CD4-positive, alpha-beta T cell treated with Interleukin-6 at 100 ng/mL for 8 hours (primary cell): ENCODE measurements at regions not wholly inside any gene's neighbourhood (a gene's known extent, or its start where the extent isn't known, plus 50 kb on each side); places are given as distances from the start of the nearest gene placed in this dataset.

Source experiments
- DNase-seq: peaks from one replicate; pipeline ENCODE4 v3.0.0-alpha.2; 2020; ENCODE audit warnings: mixed read lengths, low spot score

DNA sequence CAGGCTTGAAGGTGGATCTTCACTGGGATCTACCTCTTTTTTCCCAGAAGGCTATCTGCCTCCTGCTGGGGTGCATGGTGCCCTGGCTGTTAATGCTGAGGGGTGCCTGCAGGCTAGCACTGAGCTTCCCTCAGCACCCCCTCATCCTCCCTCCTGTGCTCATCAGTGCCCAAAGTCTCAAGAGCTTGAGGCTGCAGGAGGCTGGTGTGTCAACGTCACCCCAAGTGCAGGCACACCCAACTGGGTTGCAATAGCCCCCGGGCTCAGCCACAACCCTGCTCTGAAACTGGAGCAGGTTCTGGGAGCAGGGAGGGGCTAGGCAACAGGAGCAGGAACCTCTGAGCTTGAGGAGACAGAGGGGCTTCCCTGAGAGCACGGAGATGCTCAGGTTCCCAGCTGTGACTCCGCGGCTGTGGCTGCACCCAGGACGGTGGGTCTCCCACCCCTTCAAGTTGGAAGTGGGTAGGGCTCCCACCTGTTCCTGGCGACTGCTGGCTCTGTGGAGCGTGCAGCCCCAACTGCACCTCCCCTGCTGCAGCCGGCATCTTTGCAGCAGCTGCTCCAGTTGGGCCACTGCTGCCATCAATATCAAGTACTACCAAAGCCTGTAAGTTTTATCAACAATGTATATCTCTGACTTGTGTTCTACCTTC is 1266.6 kb upstream of the C9orf72 start:
- DNase-seq = no peak

DNA sequence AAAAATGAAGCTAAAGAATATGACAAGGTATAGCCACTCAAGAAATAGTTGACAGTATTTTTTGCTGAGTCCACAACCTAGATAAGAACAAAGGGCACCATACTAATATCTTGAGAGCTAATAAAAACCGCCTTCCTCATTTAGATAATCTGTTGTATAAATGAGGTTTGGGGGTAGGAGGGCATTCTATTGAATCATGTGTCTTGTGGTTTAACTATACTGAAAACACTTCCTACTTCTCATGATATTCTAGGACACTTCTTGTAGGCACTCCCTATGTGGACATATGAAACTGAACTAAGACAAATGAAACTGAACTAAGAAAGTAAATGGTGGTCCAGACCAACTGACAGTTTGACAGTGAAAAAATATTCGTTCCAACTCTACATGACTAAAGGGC is 1268.5 kb upstream of the C9orf72 start:
- no peak for DNase-seq

DNA sequence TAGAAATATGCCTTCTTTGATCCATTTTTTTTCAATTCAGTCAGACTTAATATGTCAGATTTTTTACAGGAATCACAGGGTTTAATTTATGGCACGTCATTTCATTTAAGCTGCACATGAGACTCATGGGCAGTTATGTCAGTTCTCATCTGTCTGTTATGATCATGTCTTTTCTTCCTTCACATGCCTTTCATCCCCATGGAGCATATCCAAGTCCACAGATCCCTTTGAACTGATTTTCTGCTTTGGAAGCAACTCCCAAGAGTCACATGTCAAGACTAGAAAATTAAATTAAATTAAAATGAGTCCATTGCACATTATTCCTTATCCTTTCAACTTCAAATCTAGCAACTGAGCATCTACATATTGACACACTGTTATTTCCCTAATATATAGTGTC is 1274.0 kb upstream of the C9orf72 start:
- DNase-seq = no peak

DNA sequence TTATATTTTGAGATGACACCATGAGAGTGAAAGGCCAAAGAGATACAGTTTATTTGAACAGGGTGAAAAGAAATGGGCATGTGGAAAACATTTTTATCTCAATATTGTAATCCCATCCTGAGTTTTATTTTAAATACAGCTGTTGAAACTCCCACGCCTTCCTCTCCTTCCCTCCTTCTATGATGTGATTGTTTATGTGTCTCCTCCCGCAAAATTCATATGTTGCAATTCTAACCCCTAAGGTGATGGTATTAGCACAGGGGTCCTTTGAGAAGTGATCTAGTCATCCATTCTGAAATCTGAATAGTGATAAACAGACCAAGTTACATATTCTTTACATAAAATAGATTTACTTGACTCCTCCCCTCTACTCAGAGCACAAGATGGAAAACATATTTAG is 1275.4 kb upstream of the C9orf72 start:
- no peak for DNase-seq

DNA sequence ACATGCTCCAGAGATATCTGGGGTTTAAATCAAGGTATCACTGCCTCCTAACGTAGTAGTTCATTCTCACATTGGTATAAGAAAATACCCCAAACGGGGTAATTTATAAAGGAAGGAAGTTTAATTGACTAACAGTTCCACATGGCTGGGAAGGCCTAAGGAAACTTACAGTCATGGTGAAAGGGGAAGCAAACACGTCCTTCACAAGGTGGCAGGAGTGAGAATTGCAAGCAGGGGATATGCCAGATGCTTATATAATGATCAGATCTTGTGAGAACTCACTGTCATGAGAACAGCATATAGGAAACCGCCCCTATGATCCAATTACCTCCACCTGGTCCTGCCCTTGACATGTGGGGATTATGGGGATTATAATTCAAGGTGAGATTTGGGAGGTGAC is 1280.2 kb upstream of the C9orf72 start:
- no peak for DNase-seq

DNA sequence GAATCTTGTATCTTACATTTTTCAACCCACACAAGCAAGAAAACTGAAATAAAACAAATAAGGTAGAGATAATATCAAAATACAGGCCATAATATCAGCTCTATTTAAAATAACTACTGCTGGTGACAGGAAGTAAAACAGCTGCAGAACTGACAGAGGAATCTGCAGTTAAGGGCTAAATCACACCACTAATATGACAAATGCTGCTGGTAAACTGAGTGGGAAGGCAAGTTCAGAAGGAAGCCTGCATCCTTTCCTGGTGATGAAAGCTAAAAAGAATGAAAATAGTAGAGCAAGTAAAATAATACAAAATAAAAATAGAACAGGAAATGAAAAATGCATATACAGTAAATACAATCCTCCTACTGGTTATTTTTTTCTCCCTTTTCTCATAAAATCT is 1293.7 kb upstream of the C9orf72 start:
- DNase-seq = no peak

DNA sequence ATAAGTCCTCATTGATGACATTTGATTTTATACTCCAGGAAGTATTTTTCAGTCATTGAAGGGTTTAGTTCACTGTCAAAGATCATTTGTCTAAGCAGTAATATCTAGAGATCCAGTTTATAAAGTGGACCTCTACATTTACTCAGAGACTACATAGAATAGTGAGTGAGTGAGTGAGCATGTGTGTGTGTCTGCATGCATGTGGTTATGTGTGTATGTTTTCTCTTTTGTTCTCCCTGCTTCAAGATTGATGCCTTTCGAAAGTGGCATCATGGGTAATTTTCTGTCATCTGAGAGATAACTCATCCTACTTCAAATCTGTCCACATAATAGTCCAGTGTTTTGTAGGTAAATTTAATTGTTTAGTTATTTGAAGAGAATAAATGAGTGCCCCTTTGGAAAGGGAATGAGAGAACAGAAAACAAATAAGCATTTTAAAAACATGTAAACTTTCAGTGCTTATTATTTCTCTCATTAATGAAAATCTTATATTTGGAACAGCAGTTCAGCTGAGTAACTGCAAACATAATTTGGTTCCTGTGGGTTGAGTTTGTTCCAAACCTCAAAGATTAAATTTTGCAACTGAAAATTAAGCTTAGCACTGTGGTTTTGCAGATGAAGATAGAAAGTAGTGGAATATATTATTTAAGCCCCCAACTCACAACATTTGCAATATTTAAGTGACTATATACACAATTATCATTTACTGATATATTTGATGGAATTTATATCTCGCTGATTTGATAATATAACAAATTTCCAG is 1295.1 kb upstream of the C9orf72 start:
- no peak for DNase-seq

DNA sequence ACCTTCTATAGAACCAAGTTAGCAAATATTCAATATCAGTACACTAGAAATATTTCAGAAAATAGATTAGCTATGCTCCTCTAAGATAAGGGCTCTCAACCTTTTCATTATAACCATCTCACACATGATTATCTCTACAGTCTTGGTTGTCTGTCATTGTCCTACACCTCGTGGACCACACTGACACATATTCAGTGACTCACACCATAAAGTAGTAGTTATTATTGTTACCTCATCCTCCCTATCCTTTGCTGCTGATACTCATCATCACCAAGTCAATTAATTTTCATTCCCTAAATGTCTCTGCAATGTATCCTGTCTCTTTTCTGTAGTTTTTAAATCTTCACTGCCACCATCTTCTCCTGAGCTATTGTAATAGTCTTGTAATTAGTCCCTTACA is 1309.2 kb upstream of the C9orf72 start:
- DNase-seq = no peak

DNA sequence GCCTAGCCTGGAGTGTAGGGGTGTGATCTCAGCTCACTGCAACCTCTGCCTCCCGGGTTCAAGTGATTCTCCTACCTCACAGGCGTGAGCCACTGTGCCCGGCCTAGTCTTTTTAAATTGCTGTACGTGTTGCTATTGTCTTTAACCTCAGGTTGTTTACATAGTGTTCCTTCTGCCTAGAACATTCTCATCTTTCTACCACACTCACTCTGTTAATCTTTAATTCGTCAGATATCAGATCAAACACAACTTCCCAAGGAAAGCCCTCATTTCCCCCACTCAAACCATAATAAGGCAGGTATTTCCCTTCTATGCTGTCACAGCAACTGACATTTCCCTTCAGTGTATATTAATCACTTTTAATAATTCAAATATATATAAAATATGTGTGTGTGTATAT is 1310.0 kb upstream of the C9orf72 start:
- no peak for DNase-seq

DNA sequence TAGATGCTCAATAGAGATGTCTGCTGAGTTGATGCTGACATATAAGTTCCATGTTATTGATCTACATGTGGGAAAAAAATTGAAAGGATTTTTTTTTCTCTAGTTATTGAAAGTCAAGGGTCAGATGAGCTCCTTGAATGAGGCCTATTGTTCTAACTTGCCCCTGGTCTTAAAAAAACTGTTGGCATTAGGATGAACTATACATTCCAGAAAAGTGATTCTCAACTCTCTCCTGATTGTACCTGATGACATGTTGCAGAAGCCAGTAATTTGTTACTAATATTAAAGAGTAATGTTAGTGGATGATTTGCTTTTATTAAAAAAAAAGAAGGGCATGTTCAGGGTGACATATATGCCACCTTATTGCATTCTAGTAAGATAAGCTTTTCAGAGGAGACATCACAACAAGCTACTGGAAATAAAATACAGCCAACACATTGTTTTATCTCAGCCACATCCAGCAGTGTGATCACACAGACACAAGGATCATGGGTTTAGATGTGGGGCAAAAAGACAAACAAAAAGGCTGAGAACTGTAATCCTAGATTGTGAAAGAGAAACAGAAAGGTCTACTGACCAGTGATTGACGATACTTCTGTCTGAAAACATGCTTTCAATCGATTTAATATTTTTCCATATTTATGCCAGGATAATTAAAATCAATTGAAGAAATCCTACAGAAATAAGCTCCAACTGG is 1314.1 kb upstream of the C9orf72 start:
- no peak for DNase-seq

DNA sequence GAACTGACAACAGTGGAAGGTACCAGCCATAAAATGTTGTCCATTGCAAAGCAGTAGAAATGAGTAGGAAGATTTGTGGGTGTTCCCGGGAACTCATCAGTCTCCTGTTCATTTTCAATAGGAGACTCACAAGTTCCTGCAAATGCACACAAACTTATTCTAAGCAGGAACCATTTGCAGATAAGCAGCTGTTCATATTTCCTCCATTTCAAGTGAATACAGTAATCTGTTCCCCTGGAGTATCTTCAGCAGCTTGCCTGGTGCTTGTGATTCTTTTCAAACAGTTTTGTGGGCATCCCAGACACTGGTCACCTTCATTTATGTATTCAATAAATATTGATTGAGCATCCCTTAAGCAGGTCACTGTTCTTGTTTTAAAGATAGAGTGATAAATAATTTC is 1315.5 kb upstream of the C9orf72 start:
- DNase-seq = no peak

DNA sequence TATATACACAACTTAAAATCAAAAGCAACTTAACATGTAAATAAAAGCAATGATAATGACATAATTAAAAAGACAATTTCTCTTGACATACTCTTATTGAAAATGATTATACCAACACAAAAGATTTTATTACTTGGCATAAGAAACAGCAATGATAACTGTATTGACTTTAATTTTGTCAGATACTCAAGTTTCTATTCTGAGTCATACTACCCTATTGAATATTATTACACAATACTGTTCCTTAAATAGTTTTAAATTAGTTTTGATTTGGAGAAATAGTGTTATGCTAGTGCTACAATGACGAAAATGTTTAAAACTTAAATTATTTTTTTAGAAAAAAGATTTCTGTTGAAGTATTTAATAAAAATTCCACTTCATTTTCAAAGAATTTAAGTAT is 1319.3 kb upstream of the C9orf72 start:
- no peak for DNase-seq

DNA sequence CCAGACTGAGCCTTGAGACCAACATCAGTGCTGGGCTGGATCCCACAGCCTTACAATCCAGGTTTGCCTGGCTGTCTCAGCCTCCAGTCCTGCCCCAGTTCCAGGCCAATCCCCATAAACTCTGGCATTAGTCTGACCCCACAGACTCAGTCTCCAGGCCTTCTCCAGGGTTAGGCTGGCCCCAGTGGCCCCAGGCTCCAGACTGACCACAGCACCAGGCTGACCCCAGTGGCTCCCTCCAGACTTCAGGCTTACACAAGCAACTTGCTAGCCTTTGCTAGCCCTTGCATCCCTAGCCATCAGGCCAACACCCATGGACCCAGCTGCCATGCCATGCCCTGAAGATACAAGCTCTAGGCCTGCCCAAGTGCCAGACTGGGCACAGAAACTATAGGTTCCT is 1326.0 kb upstream of the C9orf72 start:
- no peak for DNase-seq

DNA sequence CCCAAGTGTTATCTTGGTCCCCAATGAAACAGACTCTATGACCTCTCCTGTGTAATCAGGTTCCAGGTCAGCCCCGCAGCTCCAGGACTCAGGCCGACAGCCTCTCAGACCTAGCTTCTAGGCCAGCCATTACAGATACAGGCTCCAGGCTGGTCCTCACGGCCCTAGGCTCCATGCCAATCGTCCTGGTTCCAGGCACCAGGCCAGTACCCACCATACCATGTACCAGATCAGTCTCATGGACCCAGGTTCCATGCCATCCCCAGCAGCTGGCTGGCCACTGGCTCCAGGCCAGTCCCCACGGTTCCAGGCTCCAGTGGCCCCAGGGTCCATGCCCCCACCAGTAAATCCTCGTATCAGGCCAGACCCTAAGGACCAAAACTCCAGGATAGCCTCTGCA is 1326.6 kb upstream of the C9orf72 start:
- DNase-seq = no peak

DNA sequence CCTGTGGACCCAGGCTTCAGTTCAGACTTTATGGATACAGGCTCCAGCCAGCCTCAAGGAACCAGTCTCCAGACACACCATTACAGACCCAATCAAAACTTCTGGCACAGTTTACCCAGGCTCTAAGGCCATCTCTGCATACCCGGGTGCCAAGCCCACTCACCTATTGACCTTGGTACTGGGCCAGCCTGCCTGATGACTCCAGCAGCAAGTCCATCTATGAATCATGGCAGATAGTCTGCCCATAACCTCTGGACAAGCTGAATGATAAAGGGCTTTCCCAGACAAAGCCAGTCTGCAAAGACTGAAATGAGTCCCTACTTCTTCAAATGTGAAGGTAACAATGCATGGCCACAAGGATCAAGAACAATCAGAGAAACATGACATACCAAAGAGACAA is 1327.1 kb upstream of the C9orf72 start:
- DNase-seq = no peak

DNA sequence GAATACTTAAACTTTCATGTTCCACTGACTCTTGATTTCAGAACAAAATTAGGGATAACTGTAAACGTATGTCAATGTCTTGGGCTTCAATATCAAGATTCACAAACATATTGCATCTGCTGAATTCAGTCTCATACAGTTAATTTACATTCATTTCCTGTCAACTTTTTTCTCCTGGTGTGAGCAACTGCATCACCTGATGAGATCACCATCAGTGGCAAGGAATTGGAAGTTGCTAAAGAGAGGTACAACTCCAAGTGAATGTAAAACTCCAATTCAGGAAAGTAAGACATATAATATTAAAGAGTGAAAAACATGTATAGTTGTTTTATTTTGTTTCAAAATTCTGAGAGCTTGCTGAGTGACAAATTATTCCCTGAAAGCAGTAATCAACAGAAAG is 1336.2 kb upstream of the C9orf72 start:
- no peak for DNase-seq

DNA sequence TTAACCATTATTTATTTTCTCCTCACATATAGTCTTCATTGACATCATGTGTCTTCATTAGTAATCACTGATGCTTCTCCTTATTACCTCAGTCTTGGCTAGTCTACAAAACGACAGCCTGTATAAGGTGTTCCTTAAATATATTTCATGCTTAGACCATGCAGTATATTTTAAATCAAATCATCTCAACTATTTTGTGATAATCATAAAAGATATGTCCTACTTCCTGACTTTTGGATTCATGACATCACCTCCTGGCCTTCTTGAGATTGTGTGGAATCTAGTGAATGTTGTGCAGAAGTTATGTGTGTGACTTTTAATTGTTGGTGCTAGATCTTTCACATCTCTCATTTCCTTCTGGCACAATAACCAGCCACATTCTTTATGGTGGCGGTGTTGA is 1339.3 kb upstream of the C9orf72 start:
- DNase-seq = no peak

DNA sequence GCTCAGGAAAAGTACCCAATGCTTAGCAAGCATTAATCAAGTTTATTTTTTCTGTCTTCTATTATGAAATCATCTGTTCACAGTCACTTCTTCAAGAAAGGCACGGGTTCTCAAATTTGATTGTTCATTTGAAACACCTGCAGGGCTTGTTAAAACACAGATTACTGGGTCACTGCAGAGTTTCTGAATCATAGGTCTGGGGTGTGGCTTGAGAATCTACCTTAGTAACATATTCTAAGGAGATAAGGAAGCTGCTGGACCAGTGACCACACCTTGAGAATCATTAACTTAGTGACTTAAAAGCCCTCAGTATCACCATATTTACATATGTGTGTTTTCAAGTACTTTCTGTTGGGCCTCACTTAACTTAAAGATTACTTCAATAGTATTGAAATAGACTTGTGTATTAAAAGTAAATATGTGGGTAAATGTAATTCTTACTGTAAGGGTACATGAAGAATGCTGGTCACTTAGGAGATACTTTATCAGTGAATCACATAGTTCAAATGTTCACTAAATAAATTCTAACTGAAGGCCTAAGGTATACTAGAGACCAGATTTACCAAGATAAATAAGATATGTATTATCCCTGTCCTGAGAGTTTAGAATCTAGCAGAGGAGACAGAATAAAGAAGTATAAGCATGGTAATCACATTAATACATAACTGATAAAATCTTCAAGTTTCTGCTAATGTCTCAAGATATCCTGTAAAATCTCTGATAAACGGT is 1342.1 kb upstream of the C9orf72 start:
- no peak for DNase-seq

DNA sequence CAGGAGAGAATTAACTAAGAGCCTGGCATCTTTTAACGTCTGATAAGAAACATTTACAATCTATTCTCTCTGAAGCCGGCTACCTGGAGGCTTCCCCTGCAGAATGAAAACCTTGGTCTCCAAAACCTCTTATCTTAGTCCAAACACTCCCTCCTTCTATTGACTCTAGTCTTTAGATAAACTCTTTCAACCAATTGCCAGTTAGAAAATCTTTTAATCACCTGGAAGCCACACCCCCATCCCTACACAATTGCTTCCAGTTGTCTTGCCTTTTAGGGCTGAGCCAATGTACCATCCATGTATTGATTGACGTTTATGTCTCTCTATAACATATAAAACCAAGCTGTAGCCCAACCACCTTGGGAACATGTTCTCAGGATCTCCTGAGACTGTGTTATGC is 1343.1 kb upstream of the C9orf72 start:
- DNase-seq = no peak

DNA sequence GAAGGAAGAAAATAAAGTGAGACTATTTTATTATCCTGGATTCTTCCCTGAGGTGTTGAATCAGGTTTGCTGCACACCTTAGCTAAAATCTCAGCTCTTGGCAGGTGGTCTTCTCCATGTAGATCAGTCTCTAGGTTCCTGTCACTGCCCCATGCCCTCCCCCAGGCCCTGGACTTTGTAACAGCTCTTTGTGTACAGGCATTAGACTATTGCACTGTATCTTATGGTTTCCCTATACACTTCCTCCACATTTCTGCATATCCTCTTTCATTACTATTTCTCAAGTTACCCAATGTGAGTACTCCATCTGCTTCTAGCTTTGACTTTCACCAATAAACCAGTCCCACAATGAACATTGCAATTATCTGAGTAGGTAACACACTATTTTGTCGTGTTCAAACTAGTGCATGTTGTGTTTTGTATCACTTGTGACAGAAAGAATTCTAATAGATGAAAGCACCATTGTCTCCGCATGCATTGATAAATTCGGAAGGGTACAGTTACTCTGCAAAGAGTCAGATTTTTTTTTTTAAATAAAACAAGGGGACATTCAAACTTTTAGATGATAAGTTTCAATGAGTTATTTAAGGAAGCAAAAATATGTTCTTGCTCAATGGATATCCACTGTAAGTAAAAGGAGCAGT is 1348.7 kb upstream of the C9orf72 start:
- no peak for DNase-seq

DNA sequence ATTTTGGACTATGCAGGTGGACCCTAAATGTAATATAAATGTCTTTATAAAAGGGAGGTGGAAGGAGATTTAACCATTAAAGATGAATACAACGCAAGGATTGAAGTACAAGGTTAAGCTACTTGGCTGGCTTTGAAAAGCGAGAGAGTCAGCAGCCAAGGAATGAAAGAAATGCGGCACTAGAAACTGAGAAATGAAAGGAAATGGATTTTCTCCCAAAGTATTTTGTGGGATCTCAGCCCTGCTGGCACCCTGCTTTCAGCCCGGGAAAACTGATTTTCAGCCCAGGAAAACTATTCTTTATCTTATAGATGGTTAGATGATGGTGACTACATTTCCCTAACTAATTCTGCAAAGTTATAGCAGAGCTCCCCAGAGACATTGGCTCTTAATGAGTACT is 1349.6 kb upstream of the C9orf72 start:
- no peak for DNase-seq

DNA sequence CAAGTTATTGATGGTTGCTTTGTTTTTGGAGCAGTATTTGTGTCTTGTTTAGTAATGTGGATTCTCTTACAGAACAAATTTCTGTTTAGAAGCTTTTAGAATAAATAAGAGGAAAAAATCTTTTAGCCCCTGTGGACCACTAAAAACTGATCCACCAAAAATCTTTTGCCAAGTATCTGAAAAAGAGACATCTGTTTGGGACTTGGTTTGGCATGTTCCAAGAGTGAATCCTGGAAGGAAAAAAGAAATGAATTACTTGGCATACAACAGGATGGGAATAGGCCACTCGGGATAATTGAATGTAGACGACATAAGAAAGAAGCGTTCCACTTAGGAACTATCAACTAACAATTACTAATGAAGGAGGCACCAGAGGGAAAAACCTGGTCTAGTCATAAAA is 1350.1 kb upstream of the C9orf72 start:
- no peak for DNase-seq
